HG02642 (cell line): ENCODE measurements at regions not wholly inside any gene's neighbourhood (a gene's known extent, or its start where the extent isn't known, plus 50 kb on each side); places are given as distances from the start of the nearest gene placed in this dataset.

ENCODE experiments used
- ATAC-seq: cut with Tn5 transposase; IDR thresholded peaks from one replicate; pipeline ENCODE4 v1.9.1; 2021; ENCODE audit warnings: mild to moderate bottlenecking; ENCODE audit not compliant: unreplicated experiment, poor library complexity

DNA sequence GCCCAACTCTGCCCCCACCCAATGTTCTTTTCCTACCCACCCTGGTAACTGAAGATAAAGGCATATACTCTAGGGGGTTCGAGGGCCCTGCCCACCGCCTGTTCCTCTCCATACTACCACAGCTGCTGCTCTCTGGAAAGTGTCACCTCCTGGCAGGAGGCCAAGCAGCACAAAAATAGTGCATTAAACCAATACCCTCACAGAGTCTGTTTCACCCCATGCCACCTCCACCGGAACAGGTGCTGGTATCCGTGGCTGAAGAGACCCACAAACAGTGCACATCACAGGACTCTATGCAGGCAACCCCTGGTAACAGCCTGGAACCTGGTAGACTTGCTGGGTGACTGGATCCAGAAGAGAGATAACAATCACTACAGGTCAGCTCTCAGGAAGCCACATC, 85.1 kb upstream of the CTSO start:
- no peak for ATAC-seq

DNA sequence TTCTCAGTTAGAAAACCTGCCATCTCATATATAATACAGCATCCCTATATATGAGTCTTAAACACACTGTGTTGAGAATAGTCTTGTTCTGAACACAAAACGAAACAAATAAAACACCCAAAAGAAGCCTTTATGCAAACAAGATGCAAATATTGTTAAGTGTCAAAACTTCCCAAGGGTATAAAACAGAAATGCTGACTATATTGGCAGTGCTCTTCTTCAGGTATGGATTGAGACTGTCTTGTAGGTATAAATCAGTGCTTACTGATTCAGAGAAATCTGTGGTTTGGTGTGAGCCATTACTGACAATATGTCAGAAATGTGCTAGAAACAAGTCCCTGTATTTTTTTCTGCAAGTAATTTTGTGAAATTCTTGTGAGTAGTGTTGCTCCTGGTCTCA, 82.8 kb upstream of the CTSO start:
- no peak for ATAC-seq

DNA sequence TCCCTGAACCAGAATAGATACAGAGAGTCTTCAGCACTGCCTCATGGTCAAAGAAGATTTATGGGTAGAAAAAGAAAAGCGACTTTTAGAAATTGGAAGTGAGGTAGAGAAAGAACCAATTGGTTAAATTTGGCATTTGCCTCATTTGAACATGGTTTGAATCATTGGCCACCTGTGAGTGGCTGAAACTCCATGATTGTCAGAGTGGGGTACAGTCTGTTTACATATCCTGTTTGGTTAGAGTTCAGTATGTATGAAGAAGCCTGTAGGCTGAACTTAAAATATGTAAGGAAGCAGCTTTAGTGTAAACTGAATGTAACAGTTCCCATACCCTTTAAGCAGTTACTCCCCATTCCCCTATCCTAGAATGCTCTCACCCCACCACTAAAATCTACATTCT, 76.0 kb upstream of the CTSO start:
- no peak for ATAC-seq

DNA sequence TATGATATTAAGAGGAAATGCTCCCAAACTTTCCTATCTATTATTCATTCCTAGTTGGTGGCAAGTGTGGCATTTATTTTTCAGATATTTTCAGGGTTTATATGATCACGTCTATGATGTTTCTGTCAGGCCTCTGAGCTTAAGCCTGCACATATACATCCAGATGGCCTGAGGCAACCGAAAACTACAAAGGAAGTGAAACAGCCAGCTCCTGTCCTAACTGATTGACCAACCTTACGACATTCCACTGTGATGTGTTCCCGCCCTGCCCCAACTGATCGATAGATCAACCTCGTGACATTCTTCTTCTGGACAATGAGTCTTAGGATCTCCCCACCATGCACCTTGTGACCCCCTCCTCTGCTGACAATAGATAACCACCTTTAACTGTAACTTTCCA, 67.6 kb upstream of the CTSO start:
- no peak for ATAC-seq

DNA sequence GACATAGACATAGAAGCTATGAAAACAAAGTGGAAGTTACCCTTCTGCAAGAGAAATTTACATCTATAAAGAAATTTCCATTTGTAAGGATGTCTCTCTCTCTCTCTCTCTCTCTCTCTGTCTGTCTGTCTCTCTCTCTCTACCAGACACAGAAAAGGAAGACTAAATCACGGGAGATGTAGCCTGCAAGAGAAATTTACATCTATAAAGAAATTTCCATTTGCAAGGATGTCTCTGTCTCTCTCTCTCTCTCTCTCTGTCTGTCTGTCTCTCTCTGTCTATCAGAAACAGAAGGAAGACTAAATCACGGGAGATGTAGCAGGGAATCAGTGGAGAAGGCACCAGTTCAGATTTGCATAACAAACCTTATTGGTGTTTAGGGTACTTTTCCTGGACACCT, 65.6 kb upstream of the CTSO start:
- no peak for ATAC-seq

DNA sequence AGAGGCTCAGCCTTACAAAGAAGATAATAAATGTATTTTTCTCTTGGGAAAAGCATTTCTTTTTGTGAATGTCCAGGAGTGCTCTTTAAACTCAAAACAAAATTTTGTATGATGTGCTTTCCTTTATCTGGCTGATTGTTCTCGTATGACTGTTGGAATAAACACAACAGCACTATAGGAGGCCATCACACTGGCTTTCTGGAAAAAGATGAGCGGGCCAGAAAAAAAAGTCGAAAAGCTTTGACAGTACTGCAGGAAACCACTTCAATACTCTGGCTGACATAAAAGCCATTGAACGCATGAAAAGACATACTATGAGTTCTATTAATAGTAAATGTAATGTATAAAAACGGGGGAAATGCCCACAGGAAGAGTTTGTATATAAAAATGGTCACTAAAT, 64.7 kb upstream of the CTSO start:
- no peak for ATAC-seq

DNA sequence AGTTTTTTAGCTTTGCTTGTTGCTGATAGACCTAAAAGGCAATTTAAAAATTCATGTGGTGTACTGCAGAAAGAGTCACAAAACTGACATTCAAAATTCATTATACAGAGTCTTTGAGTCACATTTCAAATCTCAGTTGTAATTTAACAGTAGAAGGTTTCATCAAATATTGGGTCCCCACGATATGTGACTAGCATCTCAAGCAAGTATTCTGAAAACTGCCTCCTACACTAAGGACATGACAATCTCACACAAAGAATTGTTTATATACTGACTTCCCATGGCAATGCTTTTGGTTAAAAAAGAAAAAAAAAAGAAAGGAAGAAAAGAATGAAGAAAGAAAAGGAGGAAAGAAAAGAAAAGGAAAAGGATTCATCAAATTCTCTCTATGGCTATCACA, 62.1 kb upstream of the CTSO start:
- ATAC-seq, result no peak

DNA sequence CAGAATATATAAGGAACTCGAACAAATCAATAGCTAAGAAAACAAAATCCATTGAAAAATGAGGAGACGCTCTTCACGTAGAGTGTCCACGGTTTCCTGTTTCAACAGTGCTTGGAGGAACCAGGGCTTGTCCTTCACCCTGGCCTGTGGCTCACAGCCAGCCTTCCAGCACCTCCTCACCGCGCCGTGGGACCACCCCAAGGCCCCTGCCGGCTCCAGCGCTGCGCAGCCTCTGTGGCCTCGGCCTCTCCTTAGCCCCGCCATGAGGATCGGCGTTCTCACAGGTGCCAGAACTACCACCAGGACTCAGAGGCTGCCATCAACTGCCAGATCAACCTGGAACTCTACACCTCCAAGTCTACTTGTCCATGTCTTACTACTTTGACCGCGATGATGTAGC, 52.5 kb upstream of the CTSO start:
- ATAC-seq, result no peak
